Right lobe of liver (tissue), 6 donors: ENCODE measurements at regions not wholly inside any gene's neighbourhood (a gene's known extent, or its start where the extent isn't known, plus 50 kb on each side); places are given as distances from the start of the nearest gene placed in this dataset.

ENCODE experiments used
- ATAC-seq, 4 donors: fragments of 200-7000 bp; cut with Tn5 transposase; one replicate each; pipeline ENCODE4 v1.9.1; 2020; ENCODE audit warnings: mild to moderate bottlenecking in 4 of 4, moderate library complexity in 4 of 4
- DNase-seq, 3 donors: peaks; one replicate each; pipeline ENCODE4 v3.0.0-alpha.2; 2020
- H3K27ac ChIP-seq, 3 donors: fragments of 200-600 bp; one replicate each; pipeline ENCODE4 v1.8.0; 2022
- H3K27me3 ChIP-seq, 2 donors: fragments of 200-600 bp; one replicate each; pipeline ENCODE4 v1.8.0; 2022
- H3K36me3 ChIP-seq, 4 donors: fragments of 200-600 bp; sonication (generic) in 1 of 4; one replicate each; pipeline versions ENCODE4 v1.5.1 to v1.8.0; 2017 to 2022; ENCODE audit warnings: control low read depth in 1 of 4
- H3K4me1 ChIP-seq, 4 donors: fragments of 200-600 bp; sonication (generic) in 1 of 4; one replicate each; pipeline versions ENCODE4 v1.5.1 to v1.8.0; 2017 to 2022; ENCODE audit warnings: control low read depth in 1 of 4
- H3K4me3 ChIP-seq, 3 donors: fragments of 200-600 bp; one replicate each; pipeline ENCODE4 v1.8.0; 2022
- H3K9me3 ChIP-seq, 4 donors: fragments of 200-600 bp; sonication (generic) in 1 of 4; one replicate each; pipeline versions ENCODE4 v1.5.1 to v1.8.0; 2017 to 2022; ENCODE audit warnings: control low read depth in 1 of 4
- POLR2A ChIP-seq: fragments of 450-650 bp; IDR thresholded peaks from one replicate; pipeline ENCODE4 v1.6.1; 2017; ENCODE audit warnings: antibody characterized with exemption, mild to moderate bottlenecking
- WGBS: methylation state at CpG from one replicate; pipeline ENCODE4 v1.1.6; 2018; ENCODE audit warnings: low coverage, low lambda C conversion rate; ENCODE audit not compliant: insufficient coverage; ENCODE audit errors: missing lambda C conversion rate; 5-methylcytosine and 5-hydroxymethylcytosine counted together
- intact Hi-C, 2 donors: fragments of 100-400 bp; cut with DNase I; formaldehyde crosslinking; loops; one replicate each; pipeline versions ENCODE4 v1.11.2 to v1.14.1; 2022
- TF ChIP-seq, protein P1 (sequence below), 4 donors: fragments of 200-600 bp in 3 of 4; fragments of 450-650 bp in 1 of 4; IDR thresholded peaks; one replicate each; pipeline versions ENCODE4 v1.5.1 to v1.8.0; 2016 to 2022; ENCODE audit warnings: antibody characterized with exemption in 4 of 4, mild to moderate bottlenecking in 2 of 4
- donor health status: DM: no; HTN: yes; CAD: no.
- donor health status: DM: no; HTN: no; CAD: no.
- donor health status: DM: no; HTN: no; CAD: no.
- donor health status: DM: no; HTN: yes; CAD: no.
- donor health status: DM: no; HTN: yes; CAD: no.

DNA sequence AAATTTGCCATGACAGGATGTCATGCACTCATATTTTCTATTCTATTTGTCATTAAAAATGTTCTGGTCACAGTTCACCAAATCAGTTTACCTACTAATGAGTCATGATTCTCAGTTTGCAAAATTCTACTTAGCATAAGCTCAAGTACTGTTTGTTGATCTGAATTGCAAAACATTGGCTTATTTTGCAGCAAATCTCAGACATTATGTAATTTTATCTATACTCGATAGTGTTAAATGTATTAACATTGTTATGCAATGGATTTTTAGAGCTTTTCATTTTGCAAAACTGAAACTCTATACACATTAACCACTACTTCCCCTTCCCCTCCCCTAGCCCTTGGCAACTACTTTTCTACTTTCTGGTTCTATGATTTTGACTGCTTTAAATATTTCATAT, 213.8 kb upstream of the ZFP64 start:
- peaks cover 0 to 14% (median 0%) of the 10 kb centered on the region in 4 donors for H3K4me1 ChIP-seq
- DNase-seq = no peak
- 36% methylated on average over 1 of the region's 1 CpG for WGBS
- no peaks in the 10 kb centered on the region for H3K27me3 ChIP-seq
- intact Hi-C loops = no loop called here
- H3K36me3 ChIP-seq = no peaks in the 10 kb centered on the region
- H3K27ac ChIP-seq = no peak overlapping the region
- no peak overlapping the region for H3K4me3 ChIP-seq
- TF ChIP-seq POLR2A = no peak
- TF ChIP-seq, protein P1, sequence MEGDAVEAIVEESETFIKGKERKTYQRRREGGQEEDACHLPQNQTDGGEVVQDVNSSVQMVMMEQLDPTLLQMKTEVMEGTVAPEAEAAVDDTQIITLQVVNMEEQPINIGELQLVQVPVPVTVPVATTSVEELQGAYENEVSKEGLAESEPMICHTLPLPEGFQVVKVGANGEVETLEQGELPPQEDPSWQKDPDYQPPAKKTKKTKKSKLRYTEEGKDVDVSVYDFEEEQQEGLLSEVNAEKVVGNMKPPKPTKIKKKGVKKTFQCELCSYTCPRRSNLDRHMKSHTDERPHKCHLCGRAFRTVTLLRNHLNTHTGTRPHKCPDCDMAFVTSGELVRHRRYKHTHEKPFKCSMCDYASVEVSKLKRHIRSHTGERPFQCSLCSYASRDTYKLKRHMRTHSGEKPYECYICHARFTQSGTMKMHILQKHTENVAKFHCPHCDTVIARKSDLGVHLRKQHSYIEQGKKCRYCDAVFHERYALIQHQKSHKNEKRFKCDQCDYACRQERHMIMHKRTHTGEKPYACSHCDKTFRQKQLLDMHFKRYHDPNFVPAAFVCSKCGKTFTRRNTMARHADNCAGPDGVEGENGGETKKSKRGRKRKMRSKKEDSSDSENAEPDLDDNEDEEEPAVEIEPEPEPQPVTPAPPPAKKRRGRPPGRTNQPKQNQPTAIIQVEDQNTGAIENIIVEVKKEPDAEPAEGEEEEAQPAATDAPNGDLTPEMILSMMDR (IDR thresholded peaks at IDR 0.05) = no peak
- H3K9me3 ChIP-seq = no peaks in the 10 kb centered on the region
- peak in 3 of 4 donors; percentile 46 to 87 (median 59) for ATAC-seq

DNA sequence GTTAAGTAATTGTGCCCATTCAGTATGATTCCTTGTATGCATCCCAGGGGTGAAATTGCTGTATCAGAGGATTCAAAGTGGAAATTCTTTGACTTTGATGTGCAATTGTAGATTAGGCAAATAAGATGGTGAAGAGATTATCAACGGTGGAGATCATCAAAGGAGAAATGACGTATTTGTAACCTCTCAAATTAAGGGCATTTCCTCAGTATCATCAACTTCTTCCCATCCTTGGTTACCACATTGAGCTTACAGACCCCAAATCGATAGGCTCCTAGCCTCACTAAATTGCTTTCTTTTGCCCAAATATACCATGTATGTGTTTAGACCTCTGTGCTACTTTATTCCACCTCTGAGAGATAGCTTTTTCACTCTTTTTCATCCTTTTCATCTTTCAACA, 213.1 kb upstream of the ZFP64 start:
- 56% methylated on average over 3 of the region's 3 CpGs for WGBS

DNA sequence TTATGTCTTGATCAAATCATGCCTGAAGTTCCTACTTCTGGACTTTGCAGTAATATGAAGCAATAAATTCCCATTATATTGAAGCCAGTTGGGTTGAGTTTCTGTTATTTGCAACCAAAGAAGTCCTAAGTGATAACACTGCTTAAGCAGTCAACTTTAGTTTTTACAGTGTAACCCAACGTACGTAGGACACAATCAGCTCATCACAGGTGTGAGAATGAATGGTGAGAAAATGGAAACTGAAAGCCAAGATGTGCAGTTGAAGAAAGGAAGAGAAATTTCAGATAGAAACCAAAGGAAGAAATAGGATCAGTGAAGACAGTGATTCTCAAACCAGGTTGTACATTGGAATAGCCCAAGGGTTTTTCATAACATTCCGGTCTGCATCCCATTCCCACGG, 211.4 kb upstream of the ZFP64 start:
- TF ChIP-seq, protein P1 (IDR thresholded peaks at IDR 0.05) = no peak
- TF ChIP-seq POLR2A = no peak
- Histone ChIP-seq H3K4me1 (peaks cover 0 to 14% (median 0%) of the 10 kb centered on the region in 4 donors), H3K36me3 (no peaks in the 10 kb centered on the region), H3K9me3 (no peaks in the 10 kb centered on the region), H3K27ac (no peak overlapping the region), H3K4me3 (no peak overlapping the region), H3K27me3 (no peaks in the 10 kb centered on the region)
- intact Hi-C loops = no loop called here
- DNase-seq (no peak), ATAC-seq (no peak)
- WGBS = 81% methylated on average over 4 of the region's 4 CpGs

More for the DNA sequence above, 213.1 kb upstream of the ZFP64 start:
- Histone ChIP-seq H3K4me1 (peaks cover 0 to 14% (median 0%) of the 10 kb centered on the region in 4 donors), H3K4me3 (no peak overlapping the region), H3K27ac (no peak overlapping the region), H3K36me3 (no peaks in the 10 kb centered on the region), H3K27me3 (no peaks in the 10 kb centered on the region), H3K9me3 (no peaks in the 10 kb centered on the region)
- no peak for DNase-seq
- no peak for ATAC-seq
- intact Hi-C loops = no loop called here
- no peak for TF ChIP-seq POLR2A
- TF ChIP-seq, protein P1 (IDR thresholded peaks at IDR 0.05) = no peak

DNA sequence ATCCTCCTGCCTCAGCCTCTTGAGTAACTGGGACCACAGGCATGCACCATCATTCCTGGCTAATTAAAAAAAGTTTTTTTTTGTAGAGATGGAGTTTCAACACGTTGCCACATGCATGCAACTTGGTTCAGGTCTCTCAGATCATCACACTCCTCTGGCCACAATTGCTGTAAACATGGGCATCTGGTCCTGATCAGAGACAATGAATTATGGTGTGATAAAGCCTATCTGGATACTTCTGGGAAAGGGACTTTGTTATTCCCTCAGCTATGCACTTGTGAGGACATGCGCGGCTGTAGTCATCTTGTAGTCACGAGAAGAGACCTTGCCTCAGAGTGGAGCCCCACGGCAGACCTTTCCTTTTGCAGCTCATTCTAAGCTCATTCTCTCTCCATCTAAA, 210.9 kb upstream of the ZFP64 start:
- no peak overlapping the region for H3K27ac ChIP-seq
- H3K27me3 ChIP-seq = no peaks in the 10 kb centered on the region
- 84% methylated on average over 5 of the region's 5 CpGs for WGBS
- ATAC-seq = no peak
- intact Hi-C loops = no loop called here
- H3K36me3 ChIP-seq = no peaks in the 10 kb centered on the region
- no peak overlapping the region for H3K4me3 ChIP-seq
- H3K4me1 ChIP-seq = peaks cover 0 to 14% (median 0%) of the 10 kb centered on the region in 4 donors
- no peak for DNase-seq
- no peaks in the 10 kb centered on the region for H3K9me3 ChIP-seq
- TF ChIP-seq, protein P1 (IDR thresholded peaks at IDR 0.05) = no peak
- TF ChIP-seq POLR2A = no peak

DNA sequence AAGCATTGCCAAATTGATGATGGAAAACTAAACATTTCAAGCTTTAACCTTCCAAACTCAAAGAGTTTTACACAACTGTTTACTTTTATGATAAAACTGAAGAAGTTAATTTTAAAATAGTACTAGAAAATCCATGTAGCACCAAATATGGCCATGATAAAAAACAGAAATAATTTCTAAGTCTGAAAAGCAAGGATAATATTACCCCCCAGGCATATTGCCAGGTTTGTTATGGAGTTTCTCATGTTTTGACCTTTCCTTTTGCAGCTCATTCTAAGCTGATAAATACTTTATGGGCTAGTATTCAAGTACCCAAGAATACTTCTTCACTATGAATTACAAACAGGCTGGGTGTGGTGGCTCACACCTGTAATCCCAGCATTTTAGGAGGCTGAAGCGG, 209.9 kb upstream of the ZFP64 start:
- TF ChIP-seq, protein P1 (IDR thresholded peaks at IDR 0.05) = no peak
- no peak for TF ChIP-seq POLR2A
- ATAC-seq = no peak
- WGBS = 71% methylated on average over 1 of the region's 1 CpG

More for the DNA sequence above, 209.9 kb upstream of the ZFP64 start:
- intact Hi-C loops = no loop called here
- Histone ChIP-seq H3K9me3 (no peaks in the 10 kb centered on the region), H3K36me3 (no peaks in the 10 kb centered on the region), H3K27ac (no peak overlapping the region), H3K4me1 (peaks cover 0 to 14% (median 0%) of the 10 kb centered on the region in 4 donors), H3K27me3 (no peaks in the 10 kb centered on the region), H3K4me3 (no peak overlapping the region)
- DNase-seq = no peak
